Parathyroid adenoma (tissue), 2 donors: ENCODE measurements at regions not wholly inside any gene's neighbourhood (a gene's known extent, or its start where the extent isn't known, plus 50 kb on each side); places are given as distances from the start of the nearest gene placed in this dataset.

Source experiments
- H2AFZ ChIP-seq: fragments of 300-600 bp; sonication (generic); one replicate; pipeline ENCODE4 v1.7.0; 2017; ENCODE audit warnings: antibody characterized with exemption, mild to moderate bottlenecking
- H3K27ac ChIP-seq: fragments of 300-600 bp; sonication (generic); one replicate; pipeline ENCODE4 v1.7.0; 2017
- H3K27me3 ChIP-seq: fragments of 300-600 bp; sonication (generic); one replicate; pipeline ENCODE4 v1.7.0; 2017; ENCODE audit warnings: low read length; ENCODE audit not compliant: control insufficient read depth, insufficient read depth
- H3K36me3 ChIP-seq: fragments of 300-600 bp; sonication (generic); one replicate; pipeline ENCODE4 v1.7.0; 2017; ENCODE audit warnings: low read length; ENCODE audit not compliant: control insufficient read depth, insufficient read depth
- H3K4me1 ChIP-seq: fragments of 300-600 bp; sonication (generic); one replicate; pipeline ENCODE4 v1.7.0; 2017; ENCODE audit warnings: control low read depth
- H3K4me2 ChIP-seq: fragments of 300-600 bp; sonication (generic); one replicate; pipeline ENCODE4 v1.7.0; 2017; ENCODE audit warnings: low read length
- H3K4me3 ChIP-seq: fragments of 300-600 bp; sonication (generic); one replicate; pipeline ENCODE4 v1.7.0; 2017; ENCODE audit warnings: low read depth, low read length
- H3K79me2 ChIP-seq: fragments of 300-600 bp; sonication (generic); one replicate; pipeline ENCODE4 v1.7.0; 2017; ENCODE audit warnings: control low read depth
- H3K9ac ChIP-seq: fragments of 300-600 bp; sonication (generic); one replicate; pipeline ENCODE4 v1.7.0; 2017; ENCODE audit warnings: mild to moderate bottlenecking
- H3K9me3 ChIP-seq: fragments of 300-600 bp; sonication (generic); one replicate; pipeline ENCODE4 v1.7.0; 2017; ENCODE audit warnings: low read length; ENCODE audit not compliant: control insufficient read depth
- TF ChIP-seq, protein P1 (sequence below): fragments of 300-600 bp; sonication (generic); IDR thresholded peaks from one replicate; pipeline ENCODE4 v1.7.0; 2017; ENCODE audit warnings: antibody characterized with exemption, mild to moderate bottlenecking
- donor health status: primary hyperparathyroidism.

DNA sequence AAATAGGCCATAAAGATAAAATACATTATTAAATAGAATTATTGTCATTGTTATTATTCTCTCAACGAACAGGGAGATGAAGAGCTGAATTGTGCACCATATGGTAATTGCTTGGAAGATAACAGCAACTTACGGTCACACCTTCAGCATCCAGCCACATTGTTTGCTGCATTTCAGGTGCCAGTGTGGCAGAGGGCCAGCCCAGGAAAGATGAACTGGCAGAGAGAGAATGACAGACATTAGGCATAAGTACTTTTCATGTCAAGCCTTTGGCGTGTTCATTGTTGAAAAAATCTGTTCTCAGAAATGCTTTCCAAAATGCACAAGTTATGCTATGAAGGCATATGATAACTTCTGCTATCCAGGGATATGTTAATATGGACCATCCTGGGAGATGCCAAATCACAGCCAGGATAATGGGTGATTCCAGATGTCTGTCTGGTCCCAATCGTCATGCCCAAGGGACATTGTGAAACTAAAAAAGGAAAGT, 748.6 kb upstream of the PIK3C3 start:
- Histone ChIP-seq H3K79me2 (no peaks in the 10 kb centered on the region), H3K4me2 (no peak overlapping the region), H3K36me3 (no peaks in the 10 kb centered on the region), H3K4me1 (no peaks in the 10 kb centered on the region), H3K4me3 (no peak overlapping the region), H3K9me3 (no peaks in the 10 kb centered on the region), H3K9ac (no peak overlapping the region), H2AFZ (no peak overlapping the region), H3K27ac (no peak overlapping the region), H3K27me3 (no peaks in the 10 kb centered on the region)
- TF ChIP-seq, protein P1, sequence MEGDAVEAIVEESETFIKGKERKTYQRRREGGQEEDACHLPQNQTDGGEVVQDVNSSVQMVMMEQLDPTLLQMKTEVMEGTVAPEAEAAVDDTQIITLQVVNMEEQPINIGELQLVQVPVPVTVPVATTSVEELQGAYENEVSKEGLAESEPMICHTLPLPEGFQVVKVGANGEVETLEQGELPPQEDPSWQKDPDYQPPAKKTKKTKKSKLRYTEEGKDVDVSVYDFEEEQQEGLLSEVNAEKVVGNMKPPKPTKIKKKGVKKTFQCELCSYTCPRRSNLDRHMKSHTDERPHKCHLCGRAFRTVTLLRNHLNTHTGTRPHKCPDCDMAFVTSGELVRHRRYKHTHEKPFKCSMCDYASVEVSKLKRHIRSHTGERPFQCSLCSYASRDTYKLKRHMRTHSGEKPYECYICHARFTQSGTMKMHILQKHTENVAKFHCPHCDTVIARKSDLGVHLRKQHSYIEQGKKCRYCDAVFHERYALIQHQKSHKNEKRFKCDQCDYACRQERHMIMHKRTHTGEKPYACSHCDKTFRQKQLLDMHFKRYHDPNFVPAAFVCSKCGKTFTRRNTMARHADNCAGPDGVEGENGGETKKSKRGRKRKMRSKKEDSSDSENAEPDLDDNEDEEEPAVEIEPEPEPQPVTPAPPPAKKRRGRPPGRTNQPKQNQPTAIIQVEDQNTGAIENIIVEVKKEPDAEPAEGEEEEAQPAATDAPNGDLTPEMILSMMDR: no peak

DNA sequence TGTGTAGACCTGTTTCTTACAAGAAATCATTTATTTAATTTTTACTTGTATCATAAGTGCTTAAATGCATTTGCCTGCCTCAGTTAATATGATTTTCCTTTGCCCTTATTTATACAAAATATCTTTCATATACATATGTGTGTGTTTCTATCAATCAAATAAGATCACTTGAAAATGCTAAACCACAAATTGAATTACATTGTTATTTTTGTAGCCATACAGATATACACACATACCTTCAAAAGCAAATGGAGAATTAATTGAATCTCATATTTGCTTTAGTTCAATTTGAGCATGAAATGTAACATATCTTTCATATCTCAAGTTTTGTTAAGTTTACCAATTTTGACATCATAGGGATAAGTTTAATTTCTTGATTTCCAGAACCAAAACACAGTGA, 755.8 kb upstream of the PIK3C3 start:
- no peaks in the 10 kb centered on the region for H3K36me3 ChIP-seq
- no peaks in the 10 kb centered on the region for H3K4me1 ChIP-seq
- no peak overlapping the region for H3K4me3 ChIP-seq
- H3K27ac ChIP-seq: no peak overlapping the region
- H3K9ac ChIP-seq: no peak overlapping the region
- no peaks in the 10 kb centered on the region for H3K27me3 ChIP-seq
- H3K9me3 ChIP-seq: no peaks in the 10 kb centered on the region
- H2AFZ ChIP-seq: no peak overlapping the region
- no peak overlapping the region for H3K4me2 ChIP-seq
- no peaks in the 10 kb centered on the region for H3K79me2 ChIP-seq
- TF ChIP-seq, protein P1: no peak

DNA sequence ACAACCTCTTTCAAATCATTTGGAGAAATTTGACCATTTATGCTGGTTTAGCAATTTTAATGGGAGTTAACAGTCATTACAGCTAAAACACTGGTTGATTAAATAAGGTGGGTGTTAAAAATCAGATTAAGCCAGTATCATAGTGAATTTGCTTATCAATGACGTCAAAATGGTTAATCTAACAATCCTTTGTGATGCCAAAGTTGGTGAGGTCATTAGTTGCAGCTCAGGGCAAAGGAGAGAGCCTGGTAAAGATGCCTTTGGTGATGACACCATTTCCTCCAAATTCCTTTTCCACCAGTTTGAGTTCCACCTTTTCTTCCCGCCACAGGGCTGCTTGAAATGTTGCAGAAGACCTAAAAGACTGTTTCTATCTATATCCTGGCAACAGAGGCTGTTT, 757.1 kb upstream of the PIK3C3 start:
- no peak overlapping the region for H3K9ac ChIP-seq
- TF ChIP-seq, protein P1: no peak
- H2AFZ ChIP-seq: no peak overlapping the region
- H3K36me3 ChIP-seq: no peaks in the 10 kb centered on the region
- no peaks in the 10 kb centered on the region for H3K4me1 ChIP-seq
- H3K4me3 ChIP-seq: no peak overlapping the region
- H3K9me3 ChIP-seq: no peaks in the 10 kb centered on the region
- no peaks in the 10 kb centered on the region for H3K27me3 ChIP-seq
- no peak overlapping the region for H3K27ac ChIP-seq
- no peaks in the 10 kb centered on the region for H3K79me2 ChIP-seq
- H3K4me2 ChIP-seq: no peak overlapping the region

DNA sequence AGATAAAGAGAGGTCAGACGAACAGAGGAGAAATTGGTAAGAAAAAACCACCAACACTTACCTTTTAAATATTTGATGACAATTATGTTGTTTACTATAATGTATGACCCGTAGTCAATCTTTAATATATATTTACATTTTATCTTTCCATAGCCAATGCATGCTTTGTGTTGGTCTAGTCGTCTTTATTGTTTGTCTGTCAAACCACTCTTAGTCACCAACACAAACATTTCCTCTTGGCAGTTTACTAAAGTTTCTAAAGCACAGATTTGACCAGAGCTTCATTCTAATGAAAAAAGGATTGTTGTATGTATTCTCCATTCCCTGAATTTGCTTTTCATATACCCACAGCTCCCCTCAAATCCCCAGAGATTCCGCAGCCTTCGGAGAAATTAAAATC, 784.7 kb upstream of the PIK3C3 start:
- H3K79me2 ChIP-seq: no peaks in the 10 kb centered on the region
- TF ChIP-seq, protein P1: no peak
- H3K27me3 ChIP-seq: no peaks in the 10 kb centered on the region
- H2AFZ ChIP-seq: no peak overlapping the region
- no peak overlapping the region for H3K27ac ChIP-seq
- no peaks in the 10 kb centered on the region for H3K9me3 ChIP-seq
- H3K4me1 ChIP-seq: no peaks in the 10 kb centered on the region
- no peak overlapping the region for H3K4me2 ChIP-seq
- no peaks in the 10 kb centered on the region for H3K36me3 ChIP-seq
- H3K4me3 ChIP-seq: no peak overlapping the region
- no peak overlapping the region for H3K9ac ChIP-seq

DNA sequence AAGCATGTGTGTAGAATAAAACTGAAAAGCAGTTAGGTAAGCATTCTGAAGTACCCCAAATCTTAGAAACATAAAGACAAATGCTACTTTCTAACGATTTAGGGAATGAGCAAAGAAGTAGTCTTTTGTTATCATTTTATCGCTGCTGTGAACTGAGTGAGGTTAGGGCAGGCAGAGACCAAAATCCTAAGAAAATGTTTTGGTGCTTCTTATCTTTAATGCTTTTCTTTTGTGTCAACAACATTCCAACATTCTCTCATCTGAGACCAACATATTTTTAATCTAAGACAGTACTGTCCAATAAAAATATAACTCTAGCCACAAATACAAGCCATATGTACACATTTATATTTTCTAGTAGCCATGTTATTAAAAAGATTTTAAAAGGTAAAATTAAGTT, 789.4 kb upstream of the PIK3C3 start:
- Histone ChIP-seq H3K79me2 (no peaks in the 10 kb centered on the region), H3K4me2 (no peak overlapping the region), H2AFZ (no peak overlapping the region), H3K9me3 (no peaks in the 10 kb centered on the region), H3K36me3 (no peaks in the 10 kb centered on the region), H3K27me3 (no peaks in the 10 kb centered on the region), H3K4me3 (no peak overlapping the region), H3K4me1 (no peaks in the 10 kb centered on the region), H3K9ac (no peak overlapping the region), H3K27ac (no peak overlapping the region)
- TF ChIP-seq, protein P1: no peak
